Thyroid gland (tissue), 4 donors: ENCODE measurements at regions not wholly inside any gene's neighbourhood (a gene's known extent, or its start where the extent isn't known, plus 50 kb on each side); places are given as distances from the start of the nearest gene placed in this dataset.

Experiments
- DNase-seq, 2 donors: peaks; one replicate each; pipeline ENCODE4 v3.0.0-alpha.2; 2019
- H3K27ac ChIP-seq, 3 donors: fragments of 200-600 bp; sonication (generic); 1 replicate in 2 of 3; 2 replicates in 1 of 3; pipeline ENCODE4 v1.5.1; 2016 to 2019; ENCODE audit warnings: mild to moderate bottlenecking in 1 of 3, moderate library complexity in 1 of 3
- H3K27me3 ChIP-seq: fragments of 200-600 bp; sonication (generic); one replicate; pipeline ENCODE4 v1.5.1; 2019
- H3K36me3 ChIP-seq, 2 donors: fragments of 200-600 bp; sonication (generic); one replicate each; pipeline ENCODE4 v1.5.1; 2016 to 2019
- H3K4me1 ChIP-seq, 2 donors: fragments of 200-600 bp; sonication (generic); one replicate each; pipeline ENCODE4 v1.5.1; 2017 to 2019
- H3K4me3 ChIP-seq, 3 donors: fragments of 200-600 bp; sonication (generic); replicated peaks in 1 of 3; 1 replicate in 2 of 3; 2 replicates in 1 of 3; pipeline ENCODE4 v1.5.1; 2016; ENCODE audit warnings: mild to moderate bottlenecking in 1 of 3
- H3K9me3 ChIP-seq: fragments of 200-600 bp; sonication (generic); one replicate; pipeline ENCODE4 v1.5.1; 2017
- POLR2A ChIP-seq, 2 donors: fragments of 450-650 bp; IDR thresholded peaks; one replicate each; pipeline ENCODE4 v1.6.1; 2017; ENCODE audit warnings: antibody characterized with exemption in 2 of 2, mild to moderate bottlenecking in 2 of 2, moderate library complexity in 1 of 2
- WGBS, 2 donors: methylation state at CpG; one replicate each; pipeline ENCODE4 v1.1.5; 2017; 5-methylcytosine and 5-hydroxymethylcytosine counted together
- intact Hi-C: fragments of 100-400 bp; cut with DNase I; formaldehyde crosslinking; loops from one replicate; pipeline ENCODE4 v1.15.1; 2023
- TF ChIP-seq, protein P1 (sequence below), 6 experiments: fragments of 200-600 bp in 3 of 6; fragments of 450-650 bp in 3 of 6; sonication (generic) in 3 of 6; IDR thresholded peaks; one replicate each; pipeline ENCODE4 v1.5.1; 2016 to 2019; ENCODE audit warnings: antibody characterized with exemption in 6 of 6, mild to moderate bottlenecking in 2 of 6, inconsistent platforms in 1 of 6, moderate library complexity in 1 of 6

DNA sequence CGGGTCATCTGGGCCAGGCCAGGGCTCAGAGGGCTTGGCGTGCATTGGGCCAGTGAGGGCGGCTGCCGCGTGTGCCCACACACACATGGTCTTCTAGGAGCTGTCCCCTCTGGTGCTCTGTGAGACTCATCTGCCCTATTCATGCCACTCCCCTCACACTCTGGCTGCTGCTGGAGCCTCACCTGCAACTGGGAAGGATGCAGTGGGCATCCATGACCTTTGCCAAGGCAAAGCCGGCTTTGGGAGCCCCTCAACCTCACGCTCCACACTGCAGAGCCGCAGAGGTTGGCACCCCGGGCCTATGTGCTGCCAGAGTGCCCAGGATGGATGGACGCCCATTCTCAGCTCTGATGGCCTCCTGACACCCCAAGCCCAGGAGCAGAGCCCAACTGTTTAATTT is 330.2 kb upstream of the SALL3 start:
- intact Hi-C loops, result no loop called here
- 78 to 79% methylated on average over 6 to 8 of the region's 10 CpGs for WGBS, 2 donors
- Histone ChIP-seq H3K27ac (no peak overlapping the region), H3K36me3 (no peaks in the 10 kb centered on the region), H3K27me3 (no peaks in the 10 kb centered on the region), H3K4me1 (no peaks in the 10 kb centered on the region), H3K9me3 (no peaks in the 10 kb centered on the region), H3K4me3 (no peak overlapping the region)
- TF ChIP-seq, protein P1, sequence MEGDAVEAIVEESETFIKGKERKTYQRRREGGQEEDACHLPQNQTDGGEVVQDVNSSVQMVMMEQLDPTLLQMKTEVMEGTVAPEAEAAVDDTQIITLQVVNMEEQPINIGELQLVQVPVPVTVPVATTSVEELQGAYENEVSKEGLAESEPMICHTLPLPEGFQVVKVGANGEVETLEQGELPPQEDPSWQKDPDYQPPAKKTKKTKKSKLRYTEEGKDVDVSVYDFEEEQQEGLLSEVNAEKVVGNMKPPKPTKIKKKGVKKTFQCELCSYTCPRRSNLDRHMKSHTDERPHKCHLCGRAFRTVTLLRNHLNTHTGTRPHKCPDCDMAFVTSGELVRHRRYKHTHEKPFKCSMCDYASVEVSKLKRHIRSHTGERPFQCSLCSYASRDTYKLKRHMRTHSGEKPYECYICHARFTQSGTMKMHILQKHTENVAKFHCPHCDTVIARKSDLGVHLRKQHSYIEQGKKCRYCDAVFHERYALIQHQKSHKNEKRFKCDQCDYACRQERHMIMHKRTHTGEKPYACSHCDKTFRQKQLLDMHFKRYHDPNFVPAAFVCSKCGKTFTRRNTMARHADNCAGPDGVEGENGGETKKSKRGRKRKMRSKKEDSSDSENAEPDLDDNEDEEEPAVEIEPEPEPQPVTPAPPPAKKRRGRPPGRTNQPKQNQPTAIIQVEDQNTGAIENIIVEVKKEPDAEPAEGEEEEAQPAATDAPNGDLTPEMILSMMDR (IDR thresholded peaks at IDR 0.05), result no peak
- no peak for TF ChIP-seq POLR2A (IDR thresholded peaks at IDR 0.05)
- no peak for DNase-seq

DNA sequence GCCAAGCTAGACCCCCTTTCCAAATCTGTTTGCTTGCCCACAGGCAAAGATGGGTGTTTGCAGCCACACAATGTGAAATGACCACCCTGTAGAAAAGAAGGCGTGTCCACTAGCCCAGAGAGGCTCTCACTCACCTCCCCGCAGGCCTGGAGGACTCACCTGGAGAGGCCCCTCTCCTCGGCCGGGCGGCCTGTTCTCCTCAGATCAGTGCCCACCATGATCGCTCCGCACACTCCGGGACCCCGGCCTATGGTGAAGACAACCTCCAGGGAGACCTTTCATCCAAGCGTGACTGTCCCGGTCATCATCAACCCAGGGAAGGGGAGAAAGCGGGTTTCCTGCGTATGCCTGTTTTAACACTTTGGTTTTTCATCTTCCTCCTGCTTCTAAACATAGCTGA is 328.7 kb upstream of the SALL3 start:
- H3K36me3 ChIP-seq, result no peaks in the 10 kb centered on the region
- 87 to 90% methylated on average over 13 of the region's 13 CpGs for WGBS, 2 donors
- H3K27ac ChIP-seq, result no peak overlapping the region
- no peaks in the 10 kb centered on the region for H3K4me1 ChIP-seq
- TF ChIP-seq, protein P1 (IDR thresholded peaks at IDR 0.05), result no peak
- no peak for TF ChIP-seq POLR2A (IDR thresholded peaks at IDR 0.05)
- no peaks in the 10 kb centered on the region for H3K9me3 ChIP-seq
- intact Hi-C loops, result no loop called here
- no peak for DNase-seq
- H3K27me3 ChIP-seq, result no peaks in the 10 kb centered on the region
- H3K4me3 ChIP-seq, result no peak overlapping the region

DNA sequence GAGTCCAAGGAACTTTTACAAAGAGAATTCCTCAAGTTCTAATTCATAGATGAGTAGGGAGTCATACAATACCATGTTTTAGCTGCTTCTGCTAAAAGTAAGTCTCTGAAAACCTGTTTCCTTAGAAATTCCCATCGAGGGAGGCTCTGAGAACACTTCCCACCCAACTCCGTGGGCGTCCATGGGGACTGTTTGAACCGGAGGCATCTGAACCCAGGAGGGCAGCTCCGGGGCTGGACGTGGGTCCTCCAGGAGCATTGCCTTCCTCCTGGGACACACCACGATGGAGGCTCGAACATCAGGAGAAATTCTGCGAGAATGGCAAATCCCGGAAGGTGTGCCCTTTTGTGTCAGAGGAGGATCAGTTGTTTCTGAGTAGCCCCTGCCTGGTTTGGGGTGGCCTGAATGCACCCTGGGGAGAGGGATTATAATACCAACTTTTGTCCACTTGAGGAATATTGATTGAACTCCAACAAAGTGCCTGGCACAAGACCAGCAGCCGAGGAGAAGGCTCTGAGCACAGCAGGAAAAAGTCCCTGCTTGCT is 327.5 kb upstream of the SALL3 start:
- Histone ChIP-seq H3K36me3 (no peaks in the 10 kb centered on the region), H3K27me3 (no peaks in the 10 kb centered on the region), H3K4me3 (no peak overlapping the region), H3K4me1 (no peaks in the 10 kb centered on the region), H3K27ac (no peak overlapping the region), H3K9me3 (no peaks in the 10 kb centered on the region)
- intact Hi-C loops, result no loop called here
- 92 to 95% methylated on average over 11 of the region's 11 CpGs for WGBS, 2 donors
- no peak for DNase-seq
- TF ChIP-seq, protein P1 (IDR thresholded peaks at IDR 0.05), result no peak
- TF ChIP-seq POLR2A (IDR thresholded peaks at IDR 0.05), result no peak

DNA sequence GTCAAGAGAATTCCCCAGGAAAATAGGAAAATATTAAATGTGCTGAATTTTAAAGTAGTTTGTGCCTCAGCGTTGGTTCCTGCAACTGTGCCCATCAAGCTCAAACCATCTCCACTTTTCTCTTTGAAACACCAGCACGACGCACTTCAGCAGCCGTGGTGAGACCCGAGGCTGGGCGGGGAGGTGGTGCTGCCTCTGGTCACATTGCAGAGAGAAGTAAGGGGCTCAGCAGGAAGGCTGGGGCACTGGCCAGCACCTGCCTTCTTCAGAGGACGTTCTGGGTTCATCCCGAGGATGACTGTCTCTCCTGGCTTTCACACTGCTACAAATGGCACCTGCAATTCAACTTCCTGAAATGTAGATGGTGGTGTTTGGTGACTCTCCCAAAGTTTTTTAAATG is 323.7 kb upstream of the SALL3 start:
- Histone ChIP-seq H3K4me3 (no peak overlapping the region), H3K36me3 (no peaks in the 10 kb centered on the region), H3K27ac (no peak overlapping the region), H3K27me3 (no peaks in the 10 kb centered on the region), H3K9me3 (no peaks in the 10 kb centered on the region), H3K4me1 (no peaks in the 10 kb centered on the region)
- DNase-seq, result no peak
- intact Hi-C loops, result loop anchor here (5.0 kb wide), 1 partner anchor 331 kb away; no protein-coding TSS in a partner anchor
- WGBS, 2 donors, result 90 to 94% methylated on average over 8 of the region's 8 CpGs
- TF ChIP-seq, protein P1 (IDR thresholded peaks at IDR 0.05), result no peak
- no peak for TF ChIP-seq POLR2A (IDR thresholded peaks at IDR 0.05)

DNA sequence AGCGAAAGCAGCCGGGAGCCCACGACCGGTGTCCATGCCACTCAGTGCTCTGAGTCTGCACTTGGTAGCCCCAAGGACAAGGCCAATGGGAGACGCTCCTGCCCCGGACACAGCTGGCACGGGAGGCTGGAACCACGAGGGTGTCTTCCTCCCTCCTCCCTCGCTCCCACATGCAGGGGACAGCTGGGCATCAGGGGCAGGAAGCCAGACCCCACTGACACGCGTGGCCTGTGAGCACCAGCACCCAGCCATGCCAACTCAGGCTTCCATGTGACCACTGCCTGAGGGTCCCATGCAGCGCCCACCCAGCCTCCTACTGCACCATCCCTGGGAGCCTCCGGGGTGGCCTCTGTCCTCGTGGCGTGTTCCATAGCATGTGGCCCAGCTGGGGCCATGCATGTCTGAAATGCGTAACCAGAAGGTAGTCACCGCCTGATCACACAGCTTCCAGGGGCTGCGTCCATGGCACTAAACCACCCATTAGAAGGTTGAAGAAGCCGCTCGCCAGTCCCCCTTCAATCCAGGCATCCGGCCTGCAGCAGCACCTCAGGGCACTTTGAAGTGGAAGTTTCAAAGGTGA is 323.2 kb upstream of the SALL3 start:
- intact Hi-C loops, result loop anchor here (5.0 kb wide), 1 partner anchor 331 kb away; no protein-coding TSS in a partner anchor
- Histone ChIP-seq H3K4me3 (no peak overlapping the region), H3K4me1 (no peaks in the 10 kb centered on the region), H3K36me3 (no peaks in the 10 kb centered on the region), H3K9me3 (no peaks in the 10 kb centered on the region), H3K27me3 (no peaks in the 10 kb centered on the region), H3K27ac (no peak overlapping the region)
- 91 to 95% methylated on average over 10 to 17 of the region's 21 CpGs for WGBS, 2 donors
- TF ChIP-seq, protein P1 (IDR thresholded peaks at IDR 0.05), result no peak
- no peak for TF ChIP-seq POLR2A (IDR thresholded peaks at IDR 0.05)
- no peak for DNase-seq
